HG02642 (cell line): ENCODE measurements at regions not wholly inside any gene's neighbourhood (a gene's known extent, or its start where the extent isn't known, plus 50 kb on each side); places are given as distances from the start of the nearest gene placed in this dataset.
"Not testable (repeated sequence)": the region's sequence is repeated elsewhere in the genome, so short reads cannot be mapped to it uniquely, and the experiment has no call there.

ENCODE experiments used
- ATAC-seq: cut with Tn5 transposase; IDR thresholded peaks from one replicate; pipeline ENCODE4 v1.9.1; 2021; ENCODE audit warnings: mild to moderate bottlenecking; ENCODE audit not compliant: unreplicated experiment, poor library complexity

GRCh38 chr1:199948587-199949280 is 78.8 kb upstream of the NR5A2 start:
- ATAC-seq: no peak

GRCh38 chr1:199951005-199951404 is 76.5 kb upstream of the NR5A2 start:
- ATAC-seq: not testable (repeated sequence)

- no peak for ATAC-seq
Observed at GRCh38 chr1:199953651-199954050, 73.9 kb upstream of the NR5A2 start.

- ATAC-seq: no peak
Observed at GRCh38 chr1:199954699-199955098, 72.8 kb upstream of the NR5A2 start.

- no peak for ATAC-seq
Observed at GRCh38 chr1:199955235-199955634, 72.3 kb upstream of the NR5A2 start.

- no peak for ATAC-seq
Observed at GRCh38 chr1:199956005-199956404, 71.5 kb upstream of the NR5A2 start.

GRCh38 chr1:199959033-199959774 is 68.3 kb upstream of the NR5A2 start:
- ATAC-seq: no peak

GRCh38 chr1:199959775-199960110 is 67.8 kb upstream of the NR5A2 start:
- no peak for ATAC-seq

GRCh38 chr1:199970125-199970524 is 57.4 kb upstream of the NR5A2 start:
- no peak for ATAC-seq

- ATAC-seq: no peak
Observed at GRCh38 chr1:199976496-199977144, 50.9 kb upstream of the NR5A2 start.
